HCT116 (cell line): ENCODE measurements at regions not wholly inside any gene's neighbourhood (a gene's known extent, or its start where the extent isn't known, plus 50 kb on each side); places are given as distances from the start of the nearest gene placed in this dataset.

ENCODE experiments used
- CBX3 ChIP-seq: IDR thresholded peaks from 2 replicates; pipeline ENCODE4 v1.6.1; 2012; ENCODE audit warnings: low read depth
- EGR1 ChIP-seq: IDR thresholded peaks from 2 replicates; pipeline ENCODE4 v1.6.1; 2012; ENCODE audit warnings: low read depth
- EZH2 ChIP-seq: fragments of 200-600 bp; sonication (generic); IDR thresholded peaks from 2 replicates; pipeline ENCODE4 v1.6.1; 2017; ENCODE audit warnings: antibody characterized with exemption, mixed run types
- EZH2phosphoT487 ChIP-seq: fragments of 200-600 bp; IDR thresholded peaks from 2 replicates; pipeline ENCODE4 v1.6.1; 2018; ENCODE audit warnings: antibody characterized with exemption, borderline replicate concordance
- POLR2A ChIP-seq: IDR thresholded peaks from 2 replicates; pipeline ENCODE4 v1.7.0; 2011; ENCODE audit warnings: borderline replicate concordance; ENCODE audit not compliant: insufficient read depth, insufficient read length; ENCODE audit errors: extremely low read depth
- POLR2AphosphoS5 ChIP-seq: IDR thresholded peaks from 2 replicates; pipeline ENCODE4 v1.6.1; 2011; ENCODE audit warnings: mild to moderate bottlenecking, low read depth, low read length, moderate library complexity
- RAD21 ChIP-seq: IDR thresholded peaks from 2 replicates; pipeline ENCODE4 v1.6.1; 2012; ENCODE audit warnings: low read depth, mild to moderate bottlenecking
- SP1 ChIP-seq: IDR thresholded peaks from 2 replicates; pipeline ENCODE4 v1.6.1; 2012; ENCODE audit warnings: low read depth
- TCF7L2 ChIP-seq: IDR thresholded peaks from 2 replicates; pipeline ENCODE4 v1.7.0; 2011; ENCODE audit warnings: borderline replicate concordance, inconsistent platforms; ENCODE audit not compliant: insufficient read depth, insufficient read length; ENCODE audit errors: extremely low read depth
- YY1 ChIP-seq: IDR thresholded peaks from 2 replicates; pipeline ENCODE4 v1.6.1; 2011; ENCODE audit warnings: low read length, low read depth, moderate library complexity, mild to moderate bottlenecking; ENCODE audit not compliant: insufficient replicate concordance; ENCODE audit errors: extremely low read depth
- ZFX ChIP-seq: fragments of 450-650 bp; IDR thresholded peaks from 2 replicates; pipeline ENCODE4 v1.6.1; 2017
- ZNF274 ChIP-seq: fragments of 200-500 bp; sonication (Bioruptor generic); IDR thresholded peaks from 2 replicates; pipeline ENCODE4 v1.6.1; 2014; ENCODE audit warnings: mild to moderate bottlenecking, low read depth, low read length, inconsistent platforms
- TF ChIP-seq, protein P1 (sequence below), 3 experiments: fragments of 200-600 bp in 1 of 3; sonication (generic) in 1 of 3; IDR thresholded peaks in 2 of 3; conservative IDR thresholded peaks in 1 of 3; 2 replicates each; pipeline ENCODE4 v1.5.1; 2012 to 2017; ENCODE audit warnings: low read depth in 2 of 3, low read length in 2 of 3, antibody characterized with exemption in 1 of 3, borderline replicate concordance in 1 of 3, control low read depth in 1 of 3, mild to moderate bottlenecking in 1 of 3, mixed read lengths in 1 of 3, mixed run types in 1 of 3, moderate library complexity in 1 of 3; ENCODE audit not compliant: insufficient read depth in 1 of 3
- TF ChIP-seq, protein P2 (sequence below): IDR thresholded peaks from 2 replicates; pipeline ENCODE4 v1.6.1; 2012; ENCODE audit warnings: low read depth

DNA sequence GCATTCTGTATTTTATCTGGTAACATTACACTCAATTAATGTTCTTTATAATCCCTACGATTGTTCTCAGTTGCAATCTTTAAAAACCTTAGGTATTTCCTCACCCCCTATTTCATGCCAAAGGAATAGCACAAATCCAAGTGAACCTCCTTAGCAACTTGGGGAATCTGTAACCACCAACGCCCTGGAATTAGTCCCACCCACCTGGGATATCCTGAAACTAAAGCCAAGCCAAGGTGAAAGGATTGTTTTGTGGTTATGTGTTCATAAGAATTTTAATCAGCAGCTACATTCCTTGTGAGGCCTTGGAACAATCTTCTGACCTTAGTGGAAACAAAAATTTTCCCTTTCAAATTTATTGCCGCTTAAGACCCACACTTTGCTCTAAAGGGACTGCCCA lies 908.7 kb downstream of the TTLL7 start:
- TF ChIP-seq, protein P1, sequence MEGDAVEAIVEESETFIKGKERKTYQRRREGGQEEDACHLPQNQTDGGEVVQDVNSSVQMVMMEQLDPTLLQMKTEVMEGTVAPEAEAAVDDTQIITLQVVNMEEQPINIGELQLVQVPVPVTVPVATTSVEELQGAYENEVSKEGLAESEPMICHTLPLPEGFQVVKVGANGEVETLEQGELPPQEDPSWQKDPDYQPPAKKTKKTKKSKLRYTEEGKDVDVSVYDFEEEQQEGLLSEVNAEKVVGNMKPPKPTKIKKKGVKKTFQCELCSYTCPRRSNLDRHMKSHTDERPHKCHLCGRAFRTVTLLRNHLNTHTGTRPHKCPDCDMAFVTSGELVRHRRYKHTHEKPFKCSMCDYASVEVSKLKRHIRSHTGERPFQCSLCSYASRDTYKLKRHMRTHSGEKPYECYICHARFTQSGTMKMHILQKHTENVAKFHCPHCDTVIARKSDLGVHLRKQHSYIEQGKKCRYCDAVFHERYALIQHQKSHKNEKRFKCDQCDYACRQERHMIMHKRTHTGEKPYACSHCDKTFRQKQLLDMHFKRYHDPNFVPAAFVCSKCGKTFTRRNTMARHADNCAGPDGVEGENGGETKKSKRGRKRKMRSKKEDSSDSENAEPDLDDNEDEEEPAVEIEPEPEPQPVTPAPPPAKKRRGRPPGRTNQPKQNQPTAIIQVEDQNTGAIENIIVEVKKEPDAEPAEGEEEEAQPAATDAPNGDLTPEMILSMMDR (IDR thresholded peaks at IDR 0.05 in 2 of 3, conservative IDR thresholded peaks at IDR 0.05 in 1 of 3; ENCODE audit: borderline replicate concordance in 1 of 3, insufficient read depth in 1 of 3, low read depth in 2 of 3, low read length in 2 of 3), result no peak
- no peak for TF ChIP-seq POLR2A
- no peak for TF ChIP-seq POLR2AphosphoS5
- TF ChIP-seq SP1, result no peak
- no peak for TF ChIP-seq RAD21
- no peak for TF ChIP-seq YY1
- TF ChIP-seq ZNF274, result no peak
- no peak for TF ChIP-seq EGR1
- no peak for TF ChIP-seq CBX3
- TF ChIP-seq EZH2, result no peak
- TF ChIP-seq EZH2phosphoT487, result no peak
- TF ChIP-seq, protein P2, sequence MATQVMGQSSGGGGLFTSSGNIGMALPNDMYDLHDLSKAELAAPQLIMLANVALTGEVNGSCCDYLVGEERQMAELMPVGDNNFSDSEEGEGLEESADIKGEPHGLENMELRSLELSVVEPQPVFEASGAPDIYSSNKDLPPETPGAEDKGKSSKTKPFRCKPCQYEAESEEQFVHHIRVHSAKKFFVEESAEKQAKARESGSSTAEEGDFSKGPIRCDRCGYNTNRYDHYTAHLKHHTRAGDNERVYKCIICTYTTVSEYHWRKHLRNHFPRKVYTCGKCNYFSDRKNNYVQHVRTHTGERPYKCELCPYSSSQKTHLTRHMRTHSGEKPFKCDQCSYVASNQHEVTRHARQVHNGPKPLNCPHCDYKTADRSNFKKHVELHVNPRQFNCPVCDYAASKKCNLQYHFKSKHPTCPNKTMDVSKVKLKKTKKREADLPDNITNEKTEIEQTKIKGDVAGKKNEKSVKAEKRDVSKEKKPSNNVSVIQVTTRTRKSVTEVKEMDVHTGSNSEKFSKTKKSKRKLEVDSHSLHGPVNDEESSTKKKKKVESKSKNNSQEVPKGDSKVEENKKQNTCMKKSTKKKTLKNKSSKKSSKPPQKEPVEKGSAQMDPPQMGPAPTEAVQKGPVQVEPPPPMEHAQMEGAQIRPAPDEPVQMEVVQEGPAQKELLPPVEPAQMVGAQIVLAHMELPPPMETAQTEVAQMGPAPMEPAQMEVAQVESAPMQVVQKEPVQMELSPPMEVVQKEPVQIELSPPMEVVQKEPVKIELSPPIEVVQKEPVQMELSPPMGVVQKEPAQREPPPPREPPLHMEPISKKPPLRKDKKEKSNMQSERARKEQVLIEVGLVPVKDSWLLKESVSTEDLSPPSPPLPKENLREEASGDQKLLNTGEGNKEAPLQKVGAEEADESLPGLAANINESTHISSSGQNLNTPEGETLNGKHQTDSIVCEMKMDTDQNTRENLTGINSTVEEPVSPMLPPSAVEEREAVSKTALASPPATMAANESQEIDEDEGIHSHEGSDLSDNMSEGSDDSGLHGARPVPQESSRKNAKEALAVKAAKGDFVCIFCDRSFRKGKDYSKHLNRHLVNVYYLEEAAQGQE, result no peak
- TF ChIP-seq ZFX, result no peak
- TF ChIP-seq TCF7L2, result no peak
